Neural crest cell (in vitro differentiated cells): ENCODE measurements at regions not wholly inside any gene's neighbourhood (a gene's known extent, or its start where the extent isn't known, plus 50 kb on each side); places are given as distances from the start of the nearest gene placed in this dataset.

Source experiments
- DNase-seq: peaks from one replicate; pipeline ENCODE4 v3.0.0; 2021; ENCODE audit warnings: low read depth, mixed read lengths, low spot score
- H3K27ac Mint-ChIP-seq: one replicate; pipeline ENCODE4 v1.8.0; 2021; ENCODE audit warnings: mild to moderate bottlenecking, mixed read lengths; ENCODE audit not compliant: unreplicated experiment
- H3K27me3 Mint-ChIP-seq: 2 replicates; pipeline ENCODE4 v1.8.0; 2021; ENCODE audit warnings: low read depth, mild to moderate bottlenecking, mixed read lengths
- H3K36me3 Mint-ChIP-seq: 2 replicates; pipeline ENCODE4 v1.8.0; 2021; ENCODE audit warnings: low read depth, mild to moderate bottlenecking, mixed read lengths
- H3K4me1 Mint-ChIP-seq: 2 replicates; pipeline ENCODE4 v1.8.0; 2021; ENCODE audit warnings: mixed read lengths
- H3K4me3 Mint-ChIP-seq: one replicate; pipeline ENCODE4 v1.8.0; 2021; ENCODE audit warnings: mild to moderate bottlenecking, mixed read lengths
- H3K9me3 Mint-ChIP-seq: 2 replicates; pipeline ENCODE4 v1.8.0; 2021; ENCODE audit warnings: mixed read lengths
- CTCF ChIP-seq: fragments of 200-600 bp; sonication (generic); conservative IDR thresholded peaks from 2 replicates; pipeline ENCODE4 v1.5.0; 2021; ENCODE audit warnings: antibody characterized with exemption, mild to moderate bottlenecking

- Mint-ChIP-seq H3K36me3 (no peaks in the 10 kb centered on the region), H3K27me3 (no peaks in the 10 kb centered on the region), H3K4me1 (peaks cover 7% of the 10 kb centered on the region)
Observed at GRCh38 chr16:26643519-26643918, 423.2 kb upstream of the C16orf82 start.

GRCh38 chr16:26644912-26645543, 421.7 kb upstream of the C16orf82 start:
- Mint-ChIP-seq H3K4me3 (no peak overlapping the region), H3K36me3 (no peaks in the 10 kb centered on the region), H3K27me3 (no peaks in the 10 kb centered on the region), H3K27ac (no peak overlapping the region), H3K4me1 (peaks cover 7% of the 10 kb centered on the region), H3K9me3 (no peaks in the 10 kb centered on the region)
- no peak for TF ChIP-seq CTCF
- no peak for DNase-seq

More at GRCh38 chr16:26643519-26643918, 423.2 kb upstream of the C16orf82 start:
- no peak for TF ChIP-seq CTCF
- no peak overlapping the region for H3K27ac Mint-ChIP-seq
- no peaks in the 10 kb centered on the region for H3K9me3 Mint-ChIP-seq
- DNase-seq: no peak
- no peak overlapping the region for H3K4me3 Mint-ChIP-seq

- Mint-ChIP-seq H3K4me3 (no peak overlapping the region), H3K9me3 (no peaks in the 10 kb centered on the region), H3K27ac (no peak overlapping the region), H3K36me3 (no peaks in the 10 kb centered on the region), H3K4me1 (peaks cover 7% of the 10 kb centered on the region), H3K27me3 (no peaks in the 10 kb centered on the region)
- TF ChIP-seq CTCF: peak; percentile 68
- DNase-seq: peak; percentile 39
Observed at GRCh38 chr16:26645614-26646013, 421.1 kb upstream of the C16orf82 start.

- no peak for TF ChIP-seq CTCF
- no peaks in the 10 kb centered on the region for H3K9me3 Mint-ChIP-seq
- peaks cover 7% of the 10 kb centered on the region for H3K4me1 Mint-ChIP-seq
- H3K27me3 Mint-ChIP-seq: no peaks in the 10 kb centered on the region
- no peak for DNase-seq
- no peak overlapping the region for H3K27ac Mint-ChIP-seq
- no peak overlapping the region for H3K4me3 Mint-ChIP-seq
- H3K36me3 Mint-ChIP-seq: no peaks in the 10 kb centered on the region
Observed at GRCh38 chr16:26647870-26648269, 418.9 kb upstream of the C16orf82 start.

GRCh38 chr16:26648851-26649250, 417.9 kb upstream of the C16orf82 start:
- no peaks in the 10 kb centered on the region for H3K36me3 Mint-ChIP-seq
- TF ChIP-seq CTCF: no peak
- H3K9me3 Mint-ChIP-seq: no peaks in the 10 kb centered on the region
- H3K4me3 Mint-ChIP-seq: no peak overlapping the region
- H3K27ac Mint-ChIP-seq: no peak overlapping the region
- no peak for DNase-seq
- no peaks in the 10 kb centered on the region for H3K27me3 Mint-ChIP-seq
- H3K4me1 Mint-ChIP-seq: no peaks in the 10 kb centered on the region
